GM18505 (cell line): ENCODE measurements at regions not wholly inside any gene's neighbourhood (a gene's known extent, or its start where the extent isn't known, plus 50 kb on each side); places are given as distances from the start of the nearest gene placed in this dataset.
"Not testable (repeated sequence)": the region's sequence is repeated elsewhere in the genome, so short reads cannot be mapped to it uniquely, and the experiment has no call there.

Source experiments
- ATAC-seq: cut with Tn5 transposase; IDR thresholded peaks from one replicate; pipeline ENCODE4 v1.9.1; 2021; ENCODE audit not compliant: unreplicated experiment
- POLR2A ChIP-seq: IDR thresholded peaks from 4 replicates; pipeline ENCODE4 v1.6.1; 2011; ENCODE audit warnings: borderline replicate concordance; ENCODE audit not compliant: insufficient read depth, insufficient read length; ENCODE audit errors: extremely low read depth

GRCh38 chr5:33194914-33195313 is 245.9 kb upstream of the TARS1 start:
- no peak for ATAC-seq
- no peak for TF ChIP-seq POLR2A

- no peak for TF ChIP-seq POLR2A
- no peak for ATAC-seq
Observed at GRCh38 chr5:33195431-33196165, 245.2 kb upstream of the TARS1 start.

- no peak for ATAC-seq
- TF ChIP-seq POLR2A: no peak
Observed at GRCh38 chr5:33198836-33199235, 241.9 kb upstream of the TARS1 start.

- no peak for TF ChIP-seq POLR2A
Observed at GRCh38 chr5:33203931-33204330, 236.8 kb upstream of the TARS1 start.

GRCh38 chr5:33205079-33205478 is 235.7 kb upstream of the TARS1 start:
- ATAC-seq: no peak
- TF ChIP-seq POLR2A: no peak

More at GRCh38 chr5:33203931-33204330, 236.8 kb upstream of the TARS1 start:
- ATAC-seq: no peak

GRCh38 chr5:33205727-33206410 is 234.9 kb upstream of the TARS1 start:
- TF ChIP-seq POLR2A: no peak
- ATAC-seq: no peak

GRCh38 chr5:33206962-33207506 is 233.7 kb upstream of the TARS1 start:
- ATAC-seq: no peak

GRCh38 chr5:33209252-33209651 is 231.5 kb upstream of the TARS1 start:
- no peak for TF ChIP-seq POLR2A

More at GRCh38 chr5:33206962-33207506, 233.7 kb upstream of the TARS1 start:
- no peak for TF ChIP-seq POLR2A

GRCh38 chr5:33210221-33210620 is 230.5 kb upstream of the TARS1 start:
- ATAC-seq: not testable (repeated sequence)

More at GRCh38 chr5:33209252-33209651, 231.5 kb upstream of the TARS1 start:
- ATAC-seq: no peak

GRCh38 chr5:33210978-33211377 is 229.8 kb upstream of the TARS1 start:
- ATAC-seq: no peak

GRCh38 chr5:33212439-33212838 is 228.3 kb upstream of the TARS1 start:
- TF ChIP-seq POLR2A: no peak

More at GRCh38 chr5:33210978-33211377, 229.8 kb upstream of the TARS1 start:
- TF ChIP-seq POLR2A: no peak

GRCh38 chr5:33212900-33213299 is 227.9 kb upstream of the TARS1 start:
- no peak for ATAC-seq
- no peak for TF ChIP-seq POLR2A

More at GRCh38 chr5:33212439-33212838, 228.3 kb upstream of the TARS1 start:
- no peak for ATAC-seq

- TF ChIP-seq POLR2A: no peak
- no peak for ATAC-seq
Observed at GRCh38 chr5:33223563-33224284, 217.0 kb upstream of the TARS1 start.
